Astrocyte (in vitro differentiated cells and primary cell): ENCODE measurements at regions not wholly inside any gene's neighbourhood (a gene's known extent, or its start where the extent isn't known, plus 50 kb on each side); places are given as distances from the start of the nearest gene placed in this dataset.

Experiments
- DNase-seq: peaks from one replicate; pipeline ENCODE4 v3.0.0-alpha.2; 2010; ENCODE audit warnings: low read depth
- FAIRE-seq: peaks from 2 replicates; lab custom pipeline; 2011; peaks lifted over from hg19 to GRCh38; lab: Jason Lieb, UNC
- H2AFZ ChIP-seq: 2 replicates; pipeline ENCODE4 v1.6.0; 2012; ENCODE audit warnings: low read depth, low read length, inconsistent platforms
- H3K27ac ChIP-seq: 2 replicates; pipeline ENCODE4 v1.5.1; 2011; ENCODE audit warnings: low read depth, low read length, inconsistent platforms
- H3K27me3 ChIP-seq: 2 replicates; pipeline ENCODE4 v1.6.0; 2011; ENCODE audit warnings: low read length, inconsistent platforms; ENCODE audit not compliant: insufficient read depth
- H3K36me3 ChIP-seq: 2 replicates; pipeline ENCODE4 v1.5.1; 2011; ENCODE audit warnings: low read length, inconsistent platforms; ENCODE audit not compliant: insufficient read depth
- H3K4me1 ChIP-seq: 2 replicates; pipeline ENCODE4 v1.5.1; 2011; ENCODE audit warnings: low read length, inconsistent platforms; ENCODE audit not compliant: insufficient read depth
- H3K4me2 ChIP-seq: 2 replicates; pipeline ENCODE4 v1.6.0; 2012; ENCODE audit warnings: low read length, inconsistent platforms
- H3K4me3 ChIP-seq: 2 replicates; pipeline ENCODE4 v1.5.1; 2011; ENCODE audit warnings: low read depth, mild to moderate bottlenecking, low read length, inconsistent platforms; ENCODE audit not compliant: insufficient read depth
- H3K79me2 ChIP-seq: 2 replicates; pipeline ENCODE4 v1.6.0; 2012; ENCODE audit warnings: mild to moderate bottlenecking, low read length, inconsistent platforms; ENCODE audit not compliant: insufficient read depth
- H3K9ac ChIP-seq: 2 replicates; pipeline ENCODE4 v1.6.0; 2012; ENCODE audit warnings: mild to moderate bottlenecking, low read length, inconsistent platforms
- H3K9me3 ChIP-seq: 2 replicates; pipeline ENCODE4 v1.5.1; 2012; ENCODE audit warnings: low read depth, mild to moderate bottlenecking, low read length, inconsistent platforms; ENCODE audit not compliant: insufficient read depth
- H4K20me1 ChIP-seq: 2 replicates; pipeline ENCODE4 v1.6.0; 2012; ENCODE audit warnings: low read length, inconsistent platforms; ENCODE audit not compliant: insufficient read depth
- H3K27ac Mint-ChIP-seq: one replicate; pipeline ENCODE4 v1.8.0; 2021; ENCODE audit warnings: mild to moderate bottlenecking, mixed read lengths; ENCODE audit not compliant: unreplicated experiment
- H3K27me3 Mint-ChIP-seq: one replicate; pipeline ENCODE4 v1.8.0; 2021; ENCODE audit warnings: low read depth, mixed read lengths; ENCODE audit not compliant: unreplicated experiment
- H3K36me3 Mint-ChIP-seq: one replicate; pipeline ENCODE4 v1.8.0; 2021; ENCODE audit warnings: low read depth, mixed read lengths; ENCODE audit not compliant: unreplicated experiment
- H3K4me1 Mint-ChIP-seq: one replicate; pipeline ENCODE4 v1.8.0; 2021; ENCODE audit warnings: low read depth, mixed read lengths; ENCODE audit not compliant: unreplicated experiment
- H3K4me3 Mint-ChIP-seq: one replicate; pipeline ENCODE4 v1.8.0; 2021; ENCODE audit warnings: mild to moderate bottlenecking, moderate library complexity, mixed read lengths; ENCODE audit not compliant: unreplicated experiment
- H3K9me3 Mint-ChIP-seq: one replicate; pipeline ENCODE4 v1.8.0; 2021; ENCODE audit warnings: mild to moderate bottlenecking, mixed read lengths; ENCODE audit not compliant: unreplicated experiment
- EZH2 ChIP-seq: IDR thresholded peaks from 2 replicates; pipeline ENCODE4 v1.6.1; 2012; ENCODE audit warnings: mild to moderate bottlenecking, low read length, inconsistent platforms; ENCODE audit not compliant: insufficient read depth
- TF ChIP-seq, protein P1 (sequence below): IDR thresholded peaks from 2 replicates; pipeline ENCODE4 v1.5.1; 2011; ENCODE audit warnings: low read depth, mild to moderate bottlenecking, inconsistent platforms, low read length, moderate library complexity; ENCODE audit not compliant: insufficient read depth

DNA sequence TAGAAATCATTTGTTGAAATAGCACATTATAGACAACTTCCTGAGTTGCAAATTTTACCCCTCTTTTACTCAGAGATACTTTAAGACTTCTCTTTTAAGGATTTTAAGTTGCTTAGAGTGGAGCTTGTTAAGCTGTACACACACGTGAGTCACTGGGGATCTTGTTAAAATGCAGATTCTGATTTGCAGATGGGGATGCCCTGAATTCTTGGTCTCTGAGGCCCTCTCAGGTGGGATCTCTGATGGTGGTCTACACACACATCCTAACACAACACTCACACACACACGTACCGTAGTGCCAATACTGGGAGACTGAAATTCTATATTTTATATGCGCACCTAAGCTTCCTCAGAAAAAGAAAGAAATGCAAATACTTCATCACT lies 788.3 kb downstream of the UQCRFS1 start:
- H3K27ac ChIP-seq = peak overlapping the region; percentile 48
- TF ChIP-seq, protein P1, sequence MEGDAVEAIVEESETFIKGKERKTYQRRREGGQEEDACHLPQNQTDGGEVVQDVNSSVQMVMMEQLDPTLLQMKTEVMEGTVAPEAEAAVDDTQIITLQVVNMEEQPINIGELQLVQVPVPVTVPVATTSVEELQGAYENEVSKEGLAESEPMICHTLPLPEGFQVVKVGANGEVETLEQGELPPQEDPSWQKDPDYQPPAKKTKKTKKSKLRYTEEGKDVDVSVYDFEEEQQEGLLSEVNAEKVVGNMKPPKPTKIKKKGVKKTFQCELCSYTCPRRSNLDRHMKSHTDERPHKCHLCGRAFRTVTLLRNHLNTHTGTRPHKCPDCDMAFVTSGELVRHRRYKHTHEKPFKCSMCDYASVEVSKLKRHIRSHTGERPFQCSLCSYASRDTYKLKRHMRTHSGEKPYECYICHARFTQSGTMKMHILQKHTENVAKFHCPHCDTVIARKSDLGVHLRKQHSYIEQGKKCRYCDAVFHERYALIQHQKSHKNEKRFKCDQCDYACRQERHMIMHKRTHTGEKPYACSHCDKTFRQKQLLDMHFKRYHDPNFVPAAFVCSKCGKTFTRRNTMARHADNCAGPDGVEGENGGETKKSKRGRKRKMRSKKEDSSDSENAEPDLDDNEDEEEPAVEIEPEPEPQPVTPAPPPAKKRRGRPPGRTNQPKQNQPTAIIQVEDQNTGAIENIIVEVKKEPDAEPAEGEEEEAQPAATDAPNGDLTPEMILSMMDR = no peak
- TF ChIP-seq EZH2 = no peak
- no peaks in the 10 kb centered on the region for H3K27me3 ChIP-seq
- H4K20me1 ChIP-seq = no peaks in the 10 kb centered on the region
- H3K4me3 ChIP-seq = no peak overlapping the region
- peaks cover 2% of the 10 kb centered on the region for H3K36me3 Mint-ChIP-seq
- H3K4me1 ChIP-seq = peaks cover 20% of the 10 kb centered on the region
- H3K9ac ChIP-seq = peak overlapping the region; percentile 29
- FAIRE-seq (no peak), DNase-seq (no peak)
- H3K4me1 Mint-ChIP-seq = peaks cover 38% of the 10 kb centered on the region
- H3K27ac Mint-ChIP-seq = peak overlapping the region; percentile 24
- peak overlapping the region; percentile 71 for H3K4me2 ChIP-seq
- H3K27me3 Mint-ChIP-seq = peaks cover 12% of the 10 kb centered on the region
- H3K36me3 ChIP-seq = no peaks in the 10 kb centered on the region
- no peak overlapping the region for H3K4me3 Mint-ChIP-seq
- H3K79me2 ChIP-seq = no peaks in the 10 kb centered on the region
- no peak overlapping the region for H2AFZ ChIP-seq
- no peaks in the 10 kb centered on the region for H3K9me3 ChIP-seq
- no peaks in the 10 kb centered on the region for H3K9me3 Mint-ChIP-seq

- no peak overlapping the region for H3K27ac ChIP-seq
- FAIRE-seq = no peak
- Mint-ChIP-seq H3K27me3 (peaks cover 12% of the 10 kb centered on the region), H3K4me3 (no peak overlapping the region), H3K9me3 (no peaks in the 10 kb centered on the region), H3K36me3 (peaks cover 2% of the 10 kb centered on the region), H3K27ac (peak overlapping the region; percentile 9), H3K4me1 (peaks cover 37% of the 10 kb centered on the region)
- H3K79me2 ChIP-seq = no peaks in the 10 kb centered on the region
- peaks cover 20% of the 10 kb centered on the region for H3K4me1 ChIP-seq
- no peak overlapping the region for H3K4me2 ChIP-seq
- TF ChIP-seq EZH2 = no peak
- TF ChIP-seq, protein P1 = no peak
- H2AFZ ChIP-seq = no peak overlapping the region
- H3K27me3 ChIP-seq = no peaks in the 10 kb centered on the region
- no peaks in the 10 kb centered on the region for H3K36me3 ChIP-seq
- no peak overlapping the region for H3K9ac ChIP-seq
- H3K9me3 ChIP-seq = no peaks in the 10 kb centered on the region
- no peaks in the 10 kb centered on the region for H4K20me1 ChIP-seq
- H3K4me3 ChIP-seq = no peak overlapping the region
- DNase-seq = peak; percentile 38
These were observed 788.9 kb downstream of the UQCRFS1 start for GRCh38 chr19:28424077-28424476.

- no peak for DNase-seq
- no peak overlapping the region for H2AFZ ChIP-seq
- Mint-ChIP-seq H3K27me3 (peaks cover 12% of the 10 kb centered on the region), H3K36me3 (peaks cover 2% of the 10 kb centered on the region), H3K27ac (no peak overlapping the region), H3K4me1 (peaks cover 37% of the 10 kb centered on the region), H3K9me3 (no peaks in the 10 kb centered on the region), H3K4me3 (no peak overlapping the region)
- no peak overlapping the region for H3K4me2 ChIP-seq
- H3K4me1 ChIP-seq = peaks cover 20% of the 10 kb centered on the region
- H3K4me3 ChIP-seq = no peak overlapping the region
- FAIRE-seq = no peak
- no peaks in the 10 kb centered on the region for H3K36me3 ChIP-seq
- no peaks in the 10 kb centered on the region for H3K27me3 ChIP-seq
- no peak overlapping the region for H3K27ac ChIP-seq
- TF ChIP-seq, protein P1 = no peak
- TF ChIP-seq EZH2 = no peak
- H3K79me2 ChIP-seq = no peaks in the 10 kb centered on the region
- H3K9me3 ChIP-seq = no peaks in the 10 kb centered on the region
- H4K20me1 ChIP-seq = no peaks in the 10 kb centered on the region
- no peak overlapping the region for H3K9ac ChIP-seq
These were observed 789.9 kb downstream of the UQCRFS1 start for GRCh38 chr19:28422791-28423650.
